Caki2 (cell line): ENCODE measurements at regions not wholly inside any gene's neighbourhood (a gene's known extent, or its start where the extent isn't known, plus 50 kb on each side); places are given as distances from the start of the nearest gene placed in this dataset.
A peak's percentile ranks its signal among the peaks of the same experiment; 100 is the strongest.
"Not testable (repeated sequence)": the region's sequence is repeated elsewhere in the genome, so short reads cannot be mapped to it uniquely, and the experiment has no call there.

Source experiments
- DNase-seq: peaks from one replicate; pipeline ENCODE4 v3.0.0-alpha.2; 2015; ENCODE audit warnings: low read depth
- in situ Hi-C: cut with HindIII; loops from 2 replicates; pipeline ENCODE4 v1.10.0; 2016; ENCODE audit warnings: low sequenced_read_pairs, low pct_unique_long_range_greater_than_20kb, mixed read lengths

GRCh38 chr13:38283346-38283745, 66.3 kb upstream of the UFM1 start:
- in situ Hi-C loops, result no loop called here
- DNase-seq, result no peak

GRCh38 chr13:38265132-38265497, 84.5 kb upstream of the UFM1 start:
- DNase-seq, result no peak
- in situ Hi-C loops, result no loop called here

- in situ Hi-C loops, result no loop called here
- DNase-seq, result no peak
These were observed 85.1 kb upstream of the UFM1 start for GRCh38 chr13:38264363-38265131.

GRCh38 chr13:38262211-38262610, 87.4 kb upstream of the UFM1 start:
- in situ Hi-C loops, result no loop called here
- no peak for DNase-seq

- in situ Hi-C loops, result no loop called here
- DNase-seq, result no peak
These were observed 94.1 kb upstream of the UFM1 start for GRCh38 chr13:38255600-38255999.

GRCh38 chr13:38239874-38240273, 109.8 kb upstream of the UFM1 start:
- in situ Hi-C loops, result no loop called here
- DNase-seq, result no peak

GRCh38 chr13:38228322-38228721, 121.3 kb upstream of the UFM1 start:
- in situ Hi-C loops, result no loop called here
- DNase-seq, result no peak

- in situ Hi-C loops, result no loop called here
- DNase-seq, result no peak
These were observed 123.2 kb upstream of the UFM1 start for GRCh38 chr13:38226496-38226895.

GRCh38 chr13:38223089-38223488, 126.6 kb upstream of the UFM1 start:
- in situ Hi-C loops, result no loop called here
- DNase-seq, result no peak

- DNase-seq, in situ Hi-C loops: not testable (repeated sequence)
These were observed 128.5 kb upstream of the UFM1 start for GRCh38 chr13:38221120-38221519.

GRCh38 chr13:38216181-38216580, 133.5 kb upstream of the UFM1 start:
- no peak for DNase-seq
- in situ Hi-C loops, result no loop called here

GRCh38 chr13:38213314-38213713, 136.3 kb upstream of the UFM1 start:
- in situ Hi-C loops, result no loop called here
- no peak for DNase-seq

GRCh38 chr13:38210928-38211596, 138.6 kb upstream of the UFM1 start:
- in situ Hi-C loops, result no loop called here

GRCh38 chr13:38204556-38204955, 145.1 kb upstream of the UFM1 start:
- no peak for DNase-seq
- in situ Hi-C loops, result no loop called here

More at GRCh38 chr13:38210928-38211596, 138.6 kb upstream of the UFM1 start:
- no peak for DNase-seq

GRCh38 chr13:38202740-38203139, 146.9 kb upstream of the UFM1 start:
- peak; percentile 1 for DNase-seq
- in situ Hi-C loops, result no loop called here

GRCh38 chr13:38191016-38191415, 158.6 kb upstream of the UFM1 start:
- in situ Hi-C loops, result no loop called here
- no peak for DNase-seq

- in situ Hi-C loops, result no loop called here
- DNase-seq, result no peak
These were observed 169.0 kb upstream of the UFM1 start for GRCh38 chr13:38180670-38181069.

- no peak for DNase-seq
- in situ Hi-C loops, result no loop called here
These were observed 169.5 kb upstream of the UFM1 start for GRCh38 chr13:38180126-38180525.

- in situ Hi-C loops, result no loop called here
- DNase-seq, result no peak
These were observed 173.0 kb upstream of the UFM1 start for GRCh38 chr13:38176664-38177063.

GRCh38 chr13:38173403-38173802, 176.2 kb upstream of the UFM1 start:
- no peak for DNase-seq
- in situ Hi-C loops, result no loop called here
